ENCODE measurements at regions not wholly inside any gene's neighbourhood (a gene's known extent, or its start where the extent isn't known, plus 50 kb on each side); places are given as distances from the start of the nearest gene placed in this dataset.

DNA sequence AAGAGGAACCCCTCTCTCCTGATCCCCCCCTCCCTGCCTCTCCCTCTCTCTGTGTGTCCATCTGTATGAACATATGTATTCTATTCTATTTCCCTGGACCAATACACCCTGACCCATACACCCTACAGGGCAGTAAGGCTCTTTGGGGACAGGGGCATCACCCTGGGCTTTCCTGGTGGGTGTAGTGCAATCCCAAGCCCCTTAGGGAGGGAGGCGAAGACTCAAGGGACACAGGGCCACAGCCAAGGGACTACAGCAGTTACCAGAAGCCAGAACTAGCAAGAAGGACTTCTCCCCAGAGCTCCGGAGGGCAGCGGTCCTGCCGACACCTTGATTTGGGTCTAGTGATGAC lies 214.2 kb upstream of the RAB6C start (continued):
- TF ChIP-seq ETV6 (IDR thresholded peaks at IDR 0.05; ENCODE audit: borderline replicate concordance in 1 of 2, low read depth in 2 of 2, low read length in 1 of 2) (no peak), ETV6 (CRISPR knock-in tag; IDR thresholded peaks at IDR 0.05; ENCODE audit: borderline replicate concordance) (no peak), MTA2 (IDR thresholded peaks at IDR 0.05; ENCODE audit: low read depth) (no peak), ZC3H4 (CRISPR knock-in tag; IDR thresholded peaks at IDR 0.05; ENCODE audit: borderline replicate concordance) (no peak), NONO (IDR thresholded peaks at IDR 0.05; ENCODE audit: low read depth in 2 of 2, low read length in 1 of 2) (no peak), SMARCA5 (IDR thresholded peaks at IDR 0.05) (no peak), POLR3A (IDR thresholded peaks at IDR 0.05; ENCODE audit: borderline replicate concordance, extremely low read depth, insufficient read depth, insufficient read length) (no peak), FOXK2 (conservative IDR thresholded peaks at IDR 0.05 in 1 of 2, IDR thresholded peaks at IDR 0.05 in 1 of 2; ENCODE audit: low read depth in 2 of 2) (no peak)
- TF ChIP-seq, protein P1, sequence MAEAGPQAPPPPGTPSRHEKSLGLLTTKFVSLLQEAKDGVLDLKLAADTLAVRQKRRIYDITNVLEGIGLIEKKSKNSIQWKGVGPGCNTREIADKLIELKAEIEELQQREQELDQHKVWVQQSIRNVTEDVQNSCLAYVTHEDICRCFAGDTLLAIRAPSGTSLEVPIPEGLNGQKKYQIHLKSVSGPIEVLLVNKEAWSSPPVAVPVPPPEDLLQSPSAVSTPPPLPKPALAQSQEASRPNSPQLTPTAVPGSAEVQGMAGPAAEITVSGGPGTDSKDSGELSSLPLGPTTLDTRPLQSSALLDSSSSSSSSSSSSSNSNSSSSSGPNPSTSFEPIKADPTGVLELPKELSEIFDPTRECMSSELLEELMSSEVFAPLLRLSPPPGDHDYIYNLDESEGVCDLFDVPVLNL (CRISPR knock-in tag; IDR thresholded peaks at IDR 0.05; ENCODE audit: low read depth) = no peak
- TF ChIP-seq, protein P2, sequence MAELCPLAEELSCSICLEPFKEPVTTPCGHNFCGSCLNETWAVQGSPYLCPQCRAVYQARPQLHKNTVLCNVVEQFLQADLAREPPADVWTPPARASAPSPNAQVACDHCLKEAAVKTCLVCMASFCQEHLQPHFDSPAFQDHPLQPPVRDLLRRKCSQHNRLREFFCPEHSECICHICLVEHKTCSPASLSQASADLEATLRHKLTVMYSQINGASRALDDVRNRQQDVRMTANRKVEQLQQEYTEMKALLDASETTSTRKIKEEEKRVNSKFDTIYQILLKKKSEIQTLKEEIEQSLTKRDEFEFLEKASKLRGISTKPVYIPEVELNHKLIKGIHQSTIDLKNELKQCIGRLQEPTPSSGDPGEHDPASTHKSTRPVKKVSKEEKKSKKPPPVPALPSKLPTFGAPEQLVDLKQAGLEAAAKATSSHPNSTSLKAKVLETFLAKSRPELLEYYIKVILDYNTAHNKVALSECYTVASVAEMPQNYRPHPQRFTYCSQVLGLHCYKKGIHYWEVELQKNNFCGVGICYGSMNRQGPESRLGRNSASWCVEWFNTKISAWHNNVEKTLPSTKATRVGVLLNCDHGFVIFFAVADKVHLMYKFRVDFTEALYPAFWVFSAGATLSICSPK (IDR thresholded peaks at IDR 0.05; ENCODE audit: borderline replicate concordance) = no peak
